GM23338 (cell line): ENCODE measurements at regions not wholly inside any gene's neighbourhood (a gene's known extent, or its start where the extent isn't known, plus 50 kb on each side); places are given as distances from the start of the nearest gene placed in this dataset.

Experiments
- ATAC-seq: fragments of 200-7000 bp; cut with Tn5 transposase; 3 replicates; pipeline ENCODE4 v1.9.1; 2020
- DNase-seq: peaks from one replicate; pipeline ENCODE4 v3.0.0-alpha.2; 2015; ENCODE audit warnings: low spot score
- H2AFZ ChIP-seq: fragments of 200-600 bp; sonication (generic); 2 replicates; pipeline ENCODE4 v1.8.0; 2016; ENCODE audit warnings: antibody characterized with exemption, mild to moderate bottlenecking, moderate library complexity
- H3F3A ChIP-seq: fragments of 200-600 bp; sonication (generic); replicated peaks from 2 replicates; pipeline ENCODE4 v1.8.0; 2017; ENCODE audit warnings: antibody characterized with exemption, mixed run types, low read depth
- H3K27ac ChIP-seq: fragments of 200-600 bp; sonication (generic); 2 replicates; pipeline ENCODE4 v1.6.1; 2016; ENCODE audit warnings: low read depth
- H3K27me3 ChIP-seq: fragments of 200-600 bp; sonication (generic); 2 replicates; pipeline ENCODE4 v1.8.0; 2016; ENCODE audit warnings: mild to moderate bottlenecking, mixed run types, moderate library complexity; ENCODE audit not compliant: insufficient read depth
- H3K36me3 ChIP-seq: fragments of 200-600 bp; sonication (generic); 2 replicates; pipeline ENCODE4 v1.8.0; 2016; ENCODE audit warnings: mild to moderate bottlenecking; ENCODE audit not compliant: insufficient read depth
- H3K4me1 ChIP-seq: fragments of 200-600 bp; sonication (generic); 2 replicates; pipeline ENCODE4 v1.8.0; 2016; ENCODE audit warnings: mild to moderate bottlenecking, moderate library complexity; ENCODE audit not compliant: insufficient read depth
- H3K4me2 ChIP-seq: fragments of 200-600 bp; sonication (generic); 2 replicates; pipeline ENCODE4 v1.7.1; 2017; ENCODE audit warnings: mixed run types
- H3K4me3 ChIP-seq: fragments of 200-600 bp; sonication (generic); 2 replicates; pipeline ENCODE4 v1.6.1; 2016; ENCODE audit warnings: mixed run types
- H3K79me2 ChIP-seq: fragments of 200-600 bp; sonication (generic); replicated peaks from 2 replicates; pipeline ENCODE4 v1.8.0; 2017; ENCODE audit warnings: mild to moderate bottlenecking; ENCODE audit not compliant: insufficient read depth
- H3K9me2 ChIP-seq: fragments of 200-600 bp; sonication (generic); 2 replicates; pipeline ENCODE4 v1.8.0; 2017; ENCODE audit not compliant: insufficient read depth
- H4K20me1 ChIP-seq: fragments of 200-600 bp; sonication (generic); replicated peaks from 2 replicates; pipeline ENCODE4 v1.8.0; 2017; ENCODE audit warnings: mild to moderate bottlenecking; ENCODE audit not compliant: insufficient read depth
- H3K27ac Mint-ChIP-seq: 2 replicates; pipeline ENCODE4 v1.8.0; 2020; ENCODE audit warnings: inconsistent platforms, mild to moderate bottlenecking, moderate library complexity, mixed read lengths
- H3K27me3 Mint-ChIP-seq: 3 replicates; pipeline ENCODE4 v1.8.0; 2022; ENCODE audit warnings: low read depth, mild to moderate bottlenecking, moderate library complexity, mixed read lengths, inconsistent platforms; ENCODE audit not compliant: insufficient read depth, poor library complexity
- H3K36me3 Mint-ChIP-seq: 3 replicates; pipeline ENCODE4 v1.8.0; 2021; ENCODE audit warnings: low read depth, mild to moderate bottlenecking, inconsistent platforms, moderate library complexity, mixed read lengths
- H3K4me1 Mint-ChIP-seq: 3 replicates; pipeline ENCODE4 v1.8.0; 2020; ENCODE audit warnings: mild to moderate bottlenecking, inconsistent platforms, mixed read lengths
- H3K4me3 Mint-ChIP-seq: 3 replicates; pipeline ENCODE4 v1.8.0; 2021; ENCODE audit warnings: moderate library complexity, mild to moderate bottlenecking, inconsistent platforms, mixed read lengths
- H3K9me3 Mint-ChIP-seq: 3 replicates; pipeline ENCODE4 v1.8.0; 2020; ENCODE audit warnings: moderate library complexity, mild to moderate bottlenecking, inconsistent platforms, mixed read lengths
- CREB1 ChIP-seq: fragments of 250-450 bp; sonication (Bioruptor Pico); IDR thresholded peaks from 2 replicates; pipeline ENCODE4 v1.5.0; 2020; ENCODE audit warnings: low read depth, mild to moderate bottlenecking, moderate library complexity
- CTCF ChIP-seq, 2 experiments: fragments of 200-600 bp in 1 of 2; sonication (generic) in 1 of 2; conservative IDR thresholded peaks; 2 replicates each; pipeline versions ENCODE4 v1.5.1 to v1.6.1; 2016 to 2017; ENCODE audit warnings: antibody characterized with exemption in 2 of 2, low read depth in 2 of 2, mild to moderate bottlenecking in 2 of 2, moderate library complexity in 1 of 2
- ETS1 ChIP-seq: IDR thresholded peaks from 2 replicates; pipeline ENCODE4 v1.6.1; 2016; ENCODE audit warnings: antibody characterized with exemption
- EZH2 ChIP-seq: fragments of 200-600 bp; sonication (generic); IDR thresholded peaks from one replicate; pipeline ENCODE4 v1.8.0; 2017; ENCODE audit warnings: antibody characterized with exemption, mild to moderate bottlenecking, low read depth; ENCODE audit not compliant: unreplicated experiment
- EZH2phosphoT487 ChIP-seq: fragments of 200-600 bp; sonication (generic); IDR thresholded peaks from one replicate; pipeline ENCODE4 v1.8.1; 2018; ENCODE audit warnings: antibody characterized with exemption; ENCODE audit not compliant: unreplicated experiment
- NANOG ChIP-seq: IDR thresholded peaks from 2 replicates; pipeline ENCODE4 v1.6.1; 2016; ENCODE audit warnings: antibody characterized with exemption, borderline replicate concordance
- POLR2AphosphoS5 ChIP-seq: IDR thresholded peaks from 2 replicates; pipeline ENCODE4 v1.6.1; 2016; ENCODE audit warnings: antibody characterized with exemption, low read depth
- REST ChIP-seq: IDR thresholded peaks from one replicate; pipeline ENCODE4 v1.6.1; 2018; ENCODE audit warnings: antibody characterized with exemption; ENCODE audit not compliant: unreplicated experiment
- STAT1 ChIP-seq: IDR thresholded peaks from one replicate; pipeline ENCODE4 v1.6.1; 2016; ENCODE audit warnings: antibody characterized with exemption; ENCODE audit not compliant: unreplicated experiment
- ZNF114 ChIP-seq: fragments of 250-450 bp; sonication (Bioruptor Pico); IDR thresholded peaks from 2 replicates; pipeline ENCODE4 v1.5.0; 2020; ENCODE audit warnings: mild to moderate bottlenecking, moderate library complexity

GRCh38 chr22:44391015-44391414 is 78.3 kb upstream of the SHISAL1 start:
- Mint-ChIP-seq H3K27me3 (peaks cover 11% of the 10 kb centered on the region), H3K36me3 (no peaks in the 10 kb centered on the region), H3K4me1 (peaks cover 10% of the 10 kb centered on the region), H3K27ac (no peak overlapping the region), H3K9me3 (no peaks in the 10 kb centered on the region; the same call in 2 of the 3 replicates), H3K4me3 (no peak overlapping the region)
- Histone ChIP-seq H3K4me1 (no peaks in the 10 kb centered on the region), H3K36me3 (no peaks in the 10 kb centered on the region), H3K9me2 (no peaks in the 10 kb centered on the region), H3F3A (no peaks in the 10 kb centered on the region), H2AFZ (0 out of 2 replicates have a peak overlapping the region, but pooled peaks have one; percentile 32), H3K4me2 (no peak overlapping the region), H4K20me1 (no peaks in the 10 kb centered on the region), H3K4me3 (no peak overlapping the region), H3K27me3 (no peaks in the 10 kb centered on the region), H3K27ac (no peak overlapping the region), H3K79me2 (no peaks in the 10 kb centered on the region)
- no peak for DNase-seq
- no peak for ATAC-seq
- TF ChIP-seq REST (no peak), POLR2AphosphoS5 (no peak), EZH2 (no peak)

GRCh38 chr22:44390613-44390970 is 77.8 kb upstream of the SHISAL1 start:
- H3K4me3 Mint-ChIP-seq, result no peak overlapping the region
- no peaks in the 10 kb centered on the region for H3K27me3 ChIP-seq
- 0 out of 2 replicates have a peak overlapping the region, but pooled peaks have one; percentile 32 for H2AFZ ChIP-seq
- H3K9me2 ChIP-seq, result no peaks in the 10 kb centered on the region
- H3K36me3 ChIP-seq, result no peaks in the 10 kb centered on the region
- no peaks in the 10 kb centered on the region for H3K4me1 ChIP-seq
- DNase-seq (no peak), ATAC-seq (no peak)
- H3K79me2 ChIP-seq, result no peaks in the 10 kb centered on the region
- no peaks in the 10 kb centered on the region for H3F3A ChIP-seq
- H3K36me3 Mint-ChIP-seq, result no peaks in the 10 kb centered on the region
- H3K27me3 Mint-ChIP-seq, result peaks cover 11% of the 10 kb centered on the region
- H3K4me3 ChIP-seq, result no peak overlapping the region
- no peak overlapping the region for H3K4me2 ChIP-seq
- H3K27ac Mint-ChIP-seq, result no peak overlapping the region
- H3K4me1 Mint-ChIP-seq, result peaks cover 10% of the 10 kb centered on the region
- H3K27ac ChIP-seq, result no peak overlapping the region
- no peaks in the 10 kb centered on the region for H4K20me1 ChIP-seq
- TF ChIP-seq ZNF114 (no peak), EZH2phosphoT487 (no peak)
- H3K9me3 Mint-ChIP-seq, result no peaks in the 10 kb centered on the region; the same call in 2 of the 3 replicates

GRCh38 chr22:44389926-44390612 is 77.3 kb upstream of the SHISAL1 start:
- Mint-ChIP-seq H3K9me3 (no peaks in the 10 kb centered on the region), H3K4me1 (peaks cover 8% of the 10 kb centered on the region), H3K27ac (no peak overlapping the region), H3K4me3 (no peak overlapping the region), H3K27me3 (peaks cover 11% of the 10 kb centered on the region), H3K36me3 (no peaks in the 10 kb centered on the region)
- DNase-seq (no peak), ATAC-seq (no peak)
- Histone ChIP-seq H3K4me2 (no peak overlapping the region), H3K79me2 (no peaks in the 10 kb centered on the region), H4K20me1 (no peaks in the 10 kb centered on the region), H3K27me3 (no peaks in the 10 kb centered on the region), H3F3A (no peaks in the 10 kb centered on the region), H3K4me3 (no peak overlapping the region), H2AFZ (no peak overlapping the region), H3K36me3 (no peaks in the 10 kb centered on the region), H3K4me1 (no peaks in the 10 kb centered on the region), H3K27ac (no peak overlapping the region), H3K9me2 (no peaks in the 10 kb centered on the region)
- TF ChIP-seq STAT1 (no peak), ZNF114 (no peak), ETS1 (no peak), NANOG (no peak), EZH2phosphoT487 (no peak), CREB1 (no peak), POLR2AphosphoS5 (no peak), CTCF (conservative IDR thresholded peaks at IDR 0.05; ENCODE audit: low read depth in 2 of 2) (no peak)
